ENCODE measurements at regions not wholly inside any gene's neighbourhood (a gene's known extent, or its start where the extent isn't known, plus 50 kb on each side); places are given as distances from the start of the nearest gene placed in this dataset.

DNA sequence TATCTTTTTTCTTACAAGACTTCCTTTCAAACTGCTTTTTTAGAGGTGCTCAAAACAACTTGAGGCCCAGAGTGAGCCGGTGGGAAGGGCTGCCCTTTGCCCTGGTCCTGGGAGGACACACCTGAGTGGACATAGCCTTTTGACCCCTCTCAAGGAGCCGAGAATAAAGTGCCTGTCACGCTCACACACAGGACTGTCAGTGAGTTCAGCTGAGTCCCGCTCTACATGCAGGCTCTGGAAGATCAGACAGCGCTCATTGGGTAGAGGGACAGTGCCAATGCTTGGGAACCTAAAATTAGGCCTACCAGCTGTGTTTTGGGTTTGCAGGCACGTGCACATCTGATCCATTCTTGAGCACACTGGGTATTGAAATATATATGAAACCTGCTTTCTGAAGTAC, 387.8 kb downstream of the CD83 start:
- H3K36me3 ChIP-seq (ENCODE audit: control insufficient read depth in 4 of 4, insufficient read depth in 4 of 4, low read length in 4 of 4), result no peaks in the 10 kb centered on the region
- TF ChIP-seq, protein P1, sequence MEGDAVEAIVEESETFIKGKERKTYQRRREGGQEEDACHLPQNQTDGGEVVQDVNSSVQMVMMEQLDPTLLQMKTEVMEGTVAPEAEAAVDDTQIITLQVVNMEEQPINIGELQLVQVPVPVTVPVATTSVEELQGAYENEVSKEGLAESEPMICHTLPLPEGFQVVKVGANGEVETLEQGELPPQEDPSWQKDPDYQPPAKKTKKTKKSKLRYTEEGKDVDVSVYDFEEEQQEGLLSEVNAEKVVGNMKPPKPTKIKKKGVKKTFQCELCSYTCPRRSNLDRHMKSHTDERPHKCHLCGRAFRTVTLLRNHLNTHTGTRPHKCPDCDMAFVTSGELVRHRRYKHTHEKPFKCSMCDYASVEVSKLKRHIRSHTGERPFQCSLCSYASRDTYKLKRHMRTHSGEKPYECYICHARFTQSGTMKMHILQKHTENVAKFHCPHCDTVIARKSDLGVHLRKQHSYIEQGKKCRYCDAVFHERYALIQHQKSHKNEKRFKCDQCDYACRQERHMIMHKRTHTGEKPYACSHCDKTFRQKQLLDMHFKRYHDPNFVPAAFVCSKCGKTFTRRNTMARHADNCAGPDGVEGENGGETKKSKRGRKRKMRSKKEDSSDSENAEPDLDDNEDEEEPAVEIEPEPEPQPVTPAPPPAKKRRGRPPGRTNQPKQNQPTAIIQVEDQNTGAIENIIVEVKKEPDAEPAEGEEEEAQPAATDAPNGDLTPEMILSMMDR (IDR thresholded peaks at IDR 0.05; ENCODE audit: control extremely low read depth, extremely low read depth), result no peak
- H3K4me1 ChIP-seq (ENCODE audit: control insufficient read depth in 5 of 5, insufficient read depth in 5 of 5, low read length in 5 of 5), result no peaks in the 10 kb centered on the region
- 83 to 84% methylated on average over 6 of the region's 6 CpGs for WGBS, 2 donors
- DNase-seq (no peak), ATAC-seq (ENCODE audit: insufficient read depth, low FRiP score) (no peak)
- no peak overlapping the region for H3K9ac ChIP-seq (ENCODE audit: insufficient read depth in 1 of 2, low read length in 2 of 2)
- H3K4me3 ChIP-seq, result no peak overlapping the region
- H3K27ac ChIP-seq (ENCODE audit: low read depth in 1 of 2, low read length in 1 of 2), result no peak overlapping the region
- H3K9me3 ChIP-seq (ENCODE audit: control insufficient read depth in 4 of 4, insufficient read depth in 3 of 4, low read length in 3 of 4), result no peaks in the 10 kb centered on the region
- no peaks in the 10 kb centered on the region for H3K27me3 ChIP-seq (ENCODE audit: control insufficient read depth in 3 of 3, insufficient read depth in 3 of 3, low read length in 2 of 3)

DNA sequence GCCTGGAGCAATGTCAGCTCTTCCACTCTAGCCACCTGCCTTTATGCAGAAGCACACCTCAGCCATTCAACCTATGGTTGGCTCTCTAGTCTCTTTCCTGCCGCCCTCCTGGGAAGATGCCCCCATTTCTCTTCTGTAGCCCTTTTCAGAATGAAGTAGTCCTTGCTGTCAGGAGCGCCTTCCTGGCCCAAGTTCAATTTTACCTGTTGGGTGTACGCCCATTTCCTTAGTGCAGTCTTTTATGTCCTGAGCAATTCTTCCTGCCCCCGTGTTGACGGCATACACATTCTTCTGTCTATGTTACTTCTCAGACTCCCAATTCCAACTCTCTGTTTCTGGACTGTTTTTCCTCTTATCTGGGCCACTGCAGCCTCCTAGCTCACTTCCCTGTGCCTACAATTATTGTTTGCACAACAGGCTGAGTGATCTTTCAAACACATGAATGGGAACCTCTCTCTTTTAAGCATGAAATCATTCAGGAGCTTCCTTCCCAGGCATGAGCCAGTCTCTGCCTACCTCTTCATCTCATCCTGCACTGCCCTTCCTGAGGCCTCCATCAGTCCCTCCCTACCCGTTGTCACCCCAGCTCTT, 389.2 kb downstream of the CD83 start:
- no peak overlapping the region for H3K9ac ChIP-seq (ENCODE audit: insufficient read depth in 1 of 2, low read length in 2 of 2)
- WGBS, 2 donors, result 72 to 82% methylated on average over 6 of the region's 6 CpGs
- H3K27ac ChIP-seq (ENCODE audit: low read depth in 1 of 2, low read length in 1 of 2), result no peak overlapping the region
- DNase-seq, result no peak
- TF ChIP-seq, protein P1 (IDR thresholded peaks at IDR 0.05; ENCODE audit: control extremely low read depth, extremely low read depth), result no peak
- no peaks in the 10 kb centered on the region for H3K4me1 ChIP-seq (ENCODE audit: control insufficient read depth in 5 of 5, insufficient read depth in 5 of 5, low read length in 5 of 5)
- H3K36me3 ChIP-seq (ENCODE audit: control insufficient read depth in 4 of 4, insufficient read depth in 4 of 4, low read length in 4 of 4), result no peaks in the 10 kb centered on the region
- no peak overlapping the region for H3K4me3 ChIP-seq
- no peaks in the 10 kb centered on the region for H3K9me3 ChIP-seq (ENCODE audit: control insufficient read depth in 4 of 4, insufficient read depth in 3 of 4, low read length in 3 of 4)
- no peaks in the 10 kb centered on the region for H3K27me3 ChIP-seq (ENCODE audit: control insufficient read depth in 3 of 3, insufficient read depth in 3 of 3, low read length in 2 of 3)
- ATAC-seq (ENCODE audit: insufficient read depth, low FRiP score), result no peak

DNA sequence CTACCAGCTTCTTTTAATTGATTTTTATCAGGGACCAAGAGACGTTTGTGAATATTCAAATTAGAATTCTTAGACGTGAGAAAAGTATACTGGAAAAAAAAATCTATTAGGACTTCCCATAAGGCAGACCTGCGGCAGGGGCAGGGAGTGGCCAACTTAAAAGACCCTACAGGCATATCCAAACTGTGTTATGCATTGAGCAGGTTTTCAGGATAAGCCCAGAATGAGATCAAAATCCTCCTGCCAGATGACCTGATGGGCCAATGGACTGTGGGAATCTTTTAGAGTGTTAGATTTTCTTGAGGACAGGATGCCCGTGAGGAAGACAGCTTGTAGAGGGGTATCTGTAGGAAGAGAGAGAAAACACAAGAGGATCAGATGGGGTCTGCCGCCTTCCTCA, 391.5 kb downstream of the CD83 start:
- DNase-seq, result no peak
- Histone ChIP-seq H3K4me1 (ENCODE audit: control insufficient read depth in 5 of 5, insufficient read depth in 5 of 5, low read length in 5 of 5) (no peaks in the 10 kb centered on the region), H3K4me3 (no peak overlapping the region), H3K36me3 (ENCODE audit: control insufficient read depth in 4 of 4, insufficient read depth in 4 of 4, low read length in 4 of 4) (no peaks in the 10 kb centered on the region), H3K27me3 (ENCODE audit: control insufficient read depth in 3 of 3, insufficient read depth in 3 of 3, low read length in 2 of 3) (no peaks in the 10 kb centered on the region), H3K27ac (ENCODE audit: low read depth in 1 of 2, low read length in 1 of 2) (no peak overlapping the region), H3K9me3 (ENCODE audit: control insufficient read depth in 4 of 4, insufficient read depth in 3 of 4, low read length in 3 of 4) (no peaks in the 10 kb centered on the region), H3K9ac (ENCODE audit: insufficient read depth in 1 of 2, low read length in 2 of 2) (no peak overlapping the region)
- TF ChIP-seq, protein P1 (IDR thresholded peaks at IDR 0.05; ENCODE audit: control extremely low read depth, extremely low read depth), result no peak
- WGBS, 2 donors, result 91 to 94% methylated on average over 5 of the region's 5 CpGs
- ATAC-seq (ENCODE audit: insufficient read depth, low FRiP score), result no peak

DNA sequence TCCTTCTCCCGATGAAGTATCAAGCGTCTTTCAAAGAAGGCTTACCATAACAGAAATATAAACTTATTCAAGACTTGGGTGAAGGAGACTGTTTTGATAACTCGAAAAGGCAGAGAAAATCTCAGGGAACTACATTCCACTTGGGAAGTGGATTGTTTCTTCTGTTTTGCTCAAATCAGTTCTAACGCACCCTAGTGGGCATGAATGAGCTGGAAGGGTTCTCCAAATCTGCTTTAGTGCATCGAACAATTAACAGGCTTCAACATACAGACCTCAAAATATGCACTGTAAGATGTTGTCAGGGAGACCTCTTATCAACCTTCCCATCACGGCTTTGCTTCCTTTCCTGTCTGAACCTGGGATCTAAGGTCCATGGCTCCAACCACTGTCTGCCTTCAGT, 392.5 kb downstream of the CD83 start:
- H3K4me1 ChIP-seq (ENCODE audit: control insufficient read depth in 5 of 5, insufficient read depth in 5 of 5, low read length in 5 of 5), result no peaks in the 10 kb centered on the region
- no peaks in the 10 kb centered on the region for H3K27me3 ChIP-seq (ENCODE audit: control insufficient read depth in 3 of 3, insufficient read depth in 3 of 3, low read length in 2 of 3)
- DNase-seq (no peak), ATAC-seq (ENCODE audit: insufficient read depth, low FRiP score) (no peak)
- no peak overlapping the region for H3K4me3 ChIP-seq
- H3K9me3 ChIP-seq (ENCODE audit: control insufficient read depth in 4 of 4, insufficient read depth in 3 of 4, low read length in 3 of 4), result no peaks in the 10 kb centered on the region
- H3K27ac ChIP-seq (ENCODE audit: low read depth in 1 of 2, low read length in 1 of 2), result no peak overlapping the region
- no peak overlapping the region for H3K9ac ChIP-seq (ENCODE audit: insufficient read depth in 1 of 2, low read length in 2 of 2)
- no peaks in the 10 kb centered on the region for H3K36me3 ChIP-seq (ENCODE audit: control insufficient read depth in 4 of 4, insufficient read depth in 4 of 4, low read length in 4 of 4)
- WGBS, 2 donors, result 83 to 87% methylated on average over 6 of the region's 6 CpGs
- TF ChIP-seq, protein P1 (IDR thresholded peaks at IDR 0.05; ENCODE audit: control extremely low read depth, extremely low read depth), result no peak
